H9 (cell line): ENCODE measurements at regions not wholly inside any gene's neighbourhood (a gene's known extent, or its start where the extent isn't known, plus 50 kb on each side); places are given as distances from the start of the nearest gene placed in this dataset.

ENCODE experiments used
- DNase-seq: peaks from one replicate; pipeline ENCODE4 v3.0.0-alpha.2; 2017
- H2AFZ ChIP-seq: one replicate; pipeline ENCODE4 v1.6.1; 2013; ENCODE audit warnings: mild to moderate bottlenecking, low read length, control low read depth, moderate library complexity
- H2AK5ac ChIP-seq: 2 replicates; pipeline ENCODE4 v1.6.1; 2013; ENCODE audit warnings: low read length, control low read depth, mixed read lengths; ENCODE audit not compliant: insufficient read length
- H2BK120ac ChIP-seq: one replicate; pipeline ENCODE4 v1.6.1; 2013; ENCODE audit warnings: low read depth, mild to moderate bottlenecking, low read length, control low read depth, inconsistent platforms; ENCODE audit not compliant: poor library complexity, severe bottlenecking
- H2BK12ac ChIP-seq: 2 replicates; pipeline ENCODE4 v1.6.1; 2013; ENCODE audit warnings: low read length, control low read depth, mixed read lengths, low read depth; ENCODE audit not compliant: insufficient read length
- H2BK15ac ChIP-seq: 2 replicates; pipeline ENCODE4 v1.6.1; 2013; ENCODE audit warnings: low read depth, low read length, control low read depth
- H2BK20ac ChIP-seq: one replicate; pipeline ENCODE4 v1.6.1; 2013; ENCODE audit warnings: low read depth, mild to moderate bottlenecking, low read length, control low read depth, inconsistent platforms; ENCODE audit not compliant: poor library complexity, severe bottlenecking
- H2BK5ac ChIP-seq: 2 replicates; pipeline ENCODE4 v1.6.1; 2013; ENCODE audit warnings: low read length, control low read depth, mixed read lengths; ENCODE audit not compliant: insufficient read length
- H3K14ac ChIP-seq: 2 replicates; pipeline ENCODE4 v1.6.1; 2013; ENCODE audit warnings: low read length, control low read depth; ENCODE audit not compliant: insufficient read depth
- H3K18ac ChIP-seq: 2 replicates; pipeline ENCODE4 v1.6.1; 2013; ENCODE audit warnings: low read depth, mild to moderate bottlenecking, mixed read lengths, low read length, control low read depth; ENCODE audit not compliant: insufficient read length
- H3K23ac ChIP-seq: 2 replicates; pipeline ENCODE4 v1.6.1; 2013; ENCODE audit warnings: low read length, control low read depth, mixed read lengths, low read depth; ENCODE audit not compliant: insufficient read length
- H3K23me2 ChIP-seq: 2 replicates; pipeline ENCODE4 v1.6.1; 2013; ENCODE audit warnings: low read depth, mild to moderate bottlenecking, mixed read lengths, low read length, control low read depth; ENCODE audit not compliant: insufficient read length, poor library complexity, severe bottlenecking
- H3K27ac ChIP-seq: 2 replicates; pipeline ENCODE4 v1.5.1; 2013; ENCODE audit warnings: low read length, control low read depth, mixed read lengths, low read depth; ENCODE audit not compliant: insufficient read length
- H3K27me3 ChIP-seq: 2 replicates; pipeline ENCODE4 v1.6.1; 2013; ENCODE audit warnings: low read length, control low read depth, inconsistent platforms; ENCODE audit not compliant: insufficient read depth
- H3K4ac ChIP-seq: 2 replicates; pipeline ENCODE4 v1.6.1; 2013; ENCODE audit warnings: low read depth, mild to moderate bottlenecking, control low read depth, inconsistent platforms, low read length, moderate library complexity
- H3K4me1 ChIP-seq: 2 replicates; pipeline ENCODE4 v1.6.1; 2013; ENCODE audit warnings: low read length, control low read depth, inconsistent platforms; ENCODE audit not compliant: insufficient read depth
- H3K4me2 ChIP-seq: 2 replicates; pipeline ENCODE4 v1.6.1; 2013; ENCODE audit warnings: low read length, control low read depth, mixed read lengths; ENCODE audit not compliant: insufficient read length, insufficient read depth
- H3K56ac ChIP-seq: 2 replicates; pipeline ENCODE4 v1.6.1; 2013; ENCODE audit warnings: low read depth, mild to moderate bottlenecking, mixed read lengths, low read length, control low read depth; ENCODE audit not compliant: insufficient read length
- H3K79me1 ChIP-seq: 2 replicates; pipeline ENCODE4 v1.6.1; 2013; ENCODE audit warnings: low read depth, mild to moderate bottlenecking, moderate library complexity, low read length, control low read depth, inconsistent platforms; ENCODE audit not compliant: insufficient read depth, poor library complexity, severe bottlenecking
- H3K79me2 ChIP-seq: 2 replicates; pipeline ENCODE4 v1.6.1; 2013; ENCODE audit warnings: low read length, control low read depth, inconsistent platforms; ENCODE audit not compliant: insufficient read depth
- H3K9ac ChIP-seq: 2 replicates; pipeline ENCODE4 v1.6.1; 2013; ENCODE audit warnings: low read length, control low read depth, mixed read lengths; ENCODE audit not compliant: insufficient read length; ENCODE audit errors: extremely low read depth
- H3K9me3 ChIP-seq: one replicate; pipeline ENCODE4 v1.6.1; 2013; ENCODE audit warnings: low read depth, low read length, inconsistent platforms; ENCODE audit not compliant: control insufficient read depth
- H3T11ph ChIP-seq: one replicate; pipeline ENCODE4 v1.6.1; 2013; ENCODE audit warnings: mild to moderate bottlenecking, low read length, control low read depth, inconsistent platforms
- H4K20me1 ChIP-seq: one replicate; pipeline ENCODE4 v1.6.1; 2013; ENCODE audit not compliant: control insufficient read depth, insufficient read length, insufficient read depth
- H4K5ac ChIP-seq: 2 replicates; pipeline ENCODE4 v1.6.1; 2013; ENCODE audit warnings: low read depth, mild to moderate bottlenecking, mixed read lengths, low read length, control low read depth; ENCODE audit not compliant: insufficient read length
- H4K8ac ChIP-seq: replicated peaks from 2 replicates; pipeline ENCODE4 v1.6.1; 2013; ENCODE audit warnings: low read length, control low read depth, mixed read lengths, low read depth; ENCODE audit not compliant: insufficient read length
- H4K91ac ChIP-seq: 2 replicates; pipeline ENCODE4 v1.6.1; 2013; ENCODE audit warnings: low read depth, mild to moderate bottlenecking, moderate library complexity, mixed read lengths, low read length, control low read depth; ENCODE audit not compliant: insufficient read length
- H3K27ac Mint-ChIP-seq, 3 experiments: 2 replicates in 2 of 3; 3 replicates in 1 of 3; pipeline ENCODE4 v1.8.0; 2020 to 2021; ENCODE audit warnings: mixed read lengths in 3 of 3, mild to moderate bottlenecking in 1 of 3, moderate library complexity in 1 of 3
- H3K27me3 Mint-ChIP-seq: 2 replicates; pipeline ENCODE4 v1.8.0; 2021; ENCODE audit warnings: low read depth, mild to moderate bottlenecking, moderate library complexity, mixed read lengths
- H3K36me3 Mint-ChIP-seq, 3 experiments: 2 replicates in 2 of 3; 3 replicates in 1 of 3; pipeline ENCODE4 v1.8.0; 2020 to 2021; ENCODE audit warnings: low read depth in 3 of 3, mixed read lengths in 3 of 3; ENCODE audit not compliant: insufficient read depth in 1 of 3
- H3K4me1 Mint-ChIP-seq, 2 experiments: 2 replicates each; pipeline ENCODE4 v1.8.0; 2020; ENCODE audit warnings: mixed read lengths in 2 of 2
- H3K4me3 Mint-ChIP-seq, 2 experiments: 2 replicates in 1 of 2; 3 replicates in 1 of 2; pipeline ENCODE4 v1.8.0; 2020 to 2021; ENCODE audit warnings: mild to moderate bottlenecking in 2 of 2, mixed read lengths in 2 of 2, moderate library complexity in 1 of 2
- H3K9me3 Mint-ChIP-seq, 2 experiments: 2 replicates in 1 of 2; 3 replicates in 1 of 2; pipeline ENCODE4 v1.8.0; 2020; ENCODE audit warnings: mild to moderate bottlenecking in 2 of 2, mixed read lengths in 2 of 2, moderate library complexity in 1 of 2
- WGBS: extraction: QIAGEN DNeasy Blood & Tissue Kit; methylation state at CpG from one replicate; pipeline ENCODE4 v1.1.7; 2013; ENCODE audit warnings: missing lambda C conversion rate, low lambda C conversion rate, mixed read lengths; ENCODE audit not compliant: insufficient read length; ENCODE audit errors: extremely low coverage; 5-methylcytosine and 5-hydroxymethylcytosine counted together
- TF ChIP-seq, protein P1 (sequence below): fragments of 200-600 bp; sonication (generic); conservative IDR thresholded peaks from 3 replicates; pipeline ENCODE4 v1.8.0; 2021; ENCODE audit warnings: antibody characterized with exemption, mild to moderate bottlenecking

DNA sequence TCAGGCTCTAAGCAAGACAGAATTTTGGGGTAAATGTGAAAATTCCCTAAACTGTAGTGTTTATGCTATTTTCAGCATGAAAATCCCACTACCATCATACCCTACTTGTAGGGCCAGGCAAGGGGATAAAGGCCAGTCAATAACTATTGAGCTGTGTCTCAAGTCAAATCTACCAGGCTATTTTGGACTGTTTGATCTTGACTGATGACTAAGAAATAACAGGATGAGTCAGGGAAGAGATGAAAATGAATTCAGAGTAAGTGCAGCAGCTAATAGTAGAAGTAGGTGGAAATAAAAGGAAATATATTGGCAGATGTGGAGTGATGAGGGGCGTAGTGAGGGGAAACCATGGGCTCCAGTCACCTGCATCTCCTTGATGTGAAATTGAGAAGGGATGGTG is 225.8 kb upstream of the PHYHIPL start:
- no peak overlapping the region for H2BK20ac ChIP-seq
- no peak overlapping the region for H3K27ac ChIP-seq
- no peak overlapping the region for H4K5ac ChIP-seq
- TF ChIP-seq, protein P1, sequence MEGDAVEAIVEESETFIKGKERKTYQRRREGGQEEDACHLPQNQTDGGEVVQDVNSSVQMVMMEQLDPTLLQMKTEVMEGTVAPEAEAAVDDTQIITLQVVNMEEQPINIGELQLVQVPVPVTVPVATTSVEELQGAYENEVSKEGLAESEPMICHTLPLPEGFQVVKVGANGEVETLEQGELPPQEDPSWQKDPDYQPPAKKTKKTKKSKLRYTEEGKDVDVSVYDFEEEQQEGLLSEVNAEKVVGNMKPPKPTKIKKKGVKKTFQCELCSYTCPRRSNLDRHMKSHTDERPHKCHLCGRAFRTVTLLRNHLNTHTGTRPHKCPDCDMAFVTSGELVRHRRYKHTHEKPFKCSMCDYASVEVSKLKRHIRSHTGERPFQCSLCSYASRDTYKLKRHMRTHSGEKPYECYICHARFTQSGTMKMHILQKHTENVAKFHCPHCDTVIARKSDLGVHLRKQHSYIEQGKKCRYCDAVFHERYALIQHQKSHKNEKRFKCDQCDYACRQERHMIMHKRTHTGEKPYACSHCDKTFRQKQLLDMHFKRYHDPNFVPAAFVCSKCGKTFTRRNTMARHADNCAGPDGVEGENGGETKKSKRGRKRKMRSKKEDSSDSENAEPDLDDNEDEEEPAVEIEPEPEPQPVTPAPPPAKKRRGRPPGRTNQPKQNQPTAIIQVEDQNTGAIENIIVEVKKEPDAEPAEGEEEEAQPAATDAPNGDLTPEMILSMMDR: no peak
- H3K36me3 Mint-ChIP-seq: no peaks in the 10 kb centered on the region; a peak in 1 of 7 replicates
- no peak overlapping the region for H2AFZ ChIP-seq
- H3K56ac ChIP-seq: no peak overlapping the region
- no peaks in the 10 kb centered on the region for H3K9me3 Mint-ChIP-seq
- H2AK5ac ChIP-seq: no peak overlapping the region
- no peak overlapping the region for H4K91ac ChIP-seq
- H3K4ac ChIP-seq: no peak overlapping the region
- H3K27me3 ChIP-seq: no peaks in the 10 kb centered on the region
- no peak overlapping the region for H3K23ac ChIP-seq
- no peaks in the 10 kb centered on the region for H3K79me2 ChIP-seq
- no CpG with 5 or more reads among the region's 1 CpG for WGBS
- H3K23me2 ChIP-seq: no peaks in the 10 kb centered on the region
- H2BK12ac ChIP-seq: no peak overlapping the region
- DNase-seq: no peak
- H2BK15ac ChIP-seq: no peak overlapping the region
- no peaks in the 10 kb centered on the region for H4K20me1 ChIP-seq
- no peak overlapping the region for H2BK5ac ChIP-seq
- no peak overlapping the region for H2BK120ac ChIP-seq
- H3T11ph ChIP-seq: no peak overlapping the region
- no peak overlapping the region for H3K4me3 Mint-ChIP-seq
- no peak overlapping the region for H3K18ac ChIP-seq
- no peak overlapping the region for H3K27ac Mint-ChIP-seq
- no peaks in the 10 kb centered on the region for H3K4me1 Mint-ChIP-seq
- H3K4me1 ChIP-seq: no peaks in the 10 kb centered on the region
- no peaks in the 10 kb centered on the region for H3K9me3 ChIP-seq
- H3K4me2 ChIP-seq: no peak overlapping the region
- H3K9ac ChIP-seq: no peak overlapping the region
- H3K79me1 ChIP-seq: no peaks in the 10 kb centered on the region
- H3K14ac ChIP-seq: no peak overlapping the region
- H3K27me3 Mint-ChIP-seq: peaks cover 29% of the 10 kb centered on the region
- H4K8ac ChIP-seq: no peak overlapping the region
